SK-N-SH treated with all-trans-retinoic acid at 6 μM for 48 hours (cell line): ENCODE measurements at regions not wholly inside any gene's neighbourhood (a gene's known extent, or its start where the extent isn't known, plus 50 kb on each side); places are given as distances from the start of the nearest gene placed in this dataset.
"Not testable (repeated sequence)": the region's sequence is repeated elsewhere in the genome, so short reads cannot be mapped to it uniquely, and the experiment has no call there.

Source experiments
- ATAC-seq: fragments of 200-7000 bp; cut with Tn5 transposase; 3 replicates; pipeline ENCODE4 v1.9.1; 2020; ENCODE audit warnings: mild to moderate bottlenecking, moderate library complexity
- ARNTL ChIP-seq: fragments of 450-650 bp; formaldehyde crosslinking; IDR thresholded peaks from 2 replicates; pipeline ENCODE4 v1.5.0; 2020; ENCODE audit warnings: low read depth, mild to moderate bottlenecking, moderate library complexity, borderline replicate concordance
- BACH2 ChIP-seq: fragments of 250-450 bp; sonication (Bioruptor Pico); IDR thresholded peaks from 2 replicates; pipeline ENCODE4 v1.9.0; 2021; ENCODE audit warnings: mild to moderate bottlenecking, borderline replicate concordance
- CSDC2 ChIP-seq: fragments of 250-450 bp; sonication (Bioruptor Pico); IDR thresholded peaks from 2 replicates; pipeline ENCODE4 v1.5.0; 2020; ENCODE audit warnings: mild to moderate bottlenecking, moderate library complexity
- ESRRG ChIP-seq: fragments of 250-450 bp; sonication (Bioruptor Pico); IDR thresholded peaks from 2 replicates; pipeline ENCODE4 v1.6.1; 2021; ENCODE audit warnings: mild to moderate bottlenecking
- GLIS3 ChIP-seq: fragments of 250-450 bp; sonication (Bioruptor Pico); IDR thresholded peaks from 2 replicates; pipeline ENCODE4 v1.5.0; 2020; ENCODE audit warnings: mild to moderate bottlenecking, moderate library complexity
- PATZ1 ChIP-seq: fragments of 250-450 bp; sonication (Bioruptor Pico); IDR thresholded peaks from 2 replicates; pipeline ENCODE4 v1.8.0; 2020; ENCODE audit warnings: mild to moderate bottlenecking, moderate library complexity, borderline replicate concordance
- PPARA ChIP-seq: fragments of 250-450 bp; sonication (Bioruptor Pico); IDR thresholded peaks from 2 replicates; pipeline ENCODE4 v1.5.0; 2020; ENCODE audit warnings: mild to moderate bottlenecking, borderline replicate concordance
- RARB ChIP-seq: fragments of 250-450 bp; sonication (Bioruptor Pico); IDR thresholded peaks from 2 replicates; pipeline ENCODE4 v1.8.0; 2021; ENCODE audit warnings: mild to moderate bottlenecking, moderate library complexity
- SNAI2 ChIP-seq: fragments of 250-450 bp; sonication (Bioruptor Pico); IDR thresholded peaks from 2 replicates; pipeline ENCODE4 v1.5.0; 2020; ENCODE audit warnings: mild to moderate bottlenecking, moderate library complexity
- TCF4 ChIP-seq: fragments of 250-450 bp; sonication (Bioruptor Pico); IDR thresholded peaks from 2 replicates; pipeline ENCODE4 v1.8.0; 2021; ENCODE audit warnings: mild to moderate bottlenecking, moderate library complexity, borderline replicate concordance
- TOX ChIP-seq: fragments of 250-450 bp; sonication (Bioruptor Pico); IDR thresholded peaks from 2 replicates; pipeline ENCODE4 v1.8.0; 2021; ENCODE audit warnings: mild to moderate bottlenecking, moderate library complexity, borderline replicate concordance
- TSHZ2 ChIP-seq: fragments of 250-450 bp; sonication (Bioruptor Pico); IDR thresholded peaks from 2 replicates; pipeline ENCODE4 v1.5.0; 2020; ENCODE audit warnings: mild to moderate bottlenecking, moderate library complexity
- ZC3H10 ChIP-seq: fragments of 250-450 bp; sonication (Bioruptor Pico); IDR thresholded peaks from 2 replicates; pipeline ENCODE4 v1.5.1; 2021; ENCODE audit warnings: mild to moderate bottlenecking, moderate library complexity
- ZFP3 ChIP-seq: fragments of 250-450 bp; sonication (Bioruptor Pico); IDR thresholded peaks from 2 replicates; pipeline ENCODE4 v1.5.0; 2020; ENCODE audit warnings: mild to moderate bottlenecking, moderate library complexity
- ZNF565 ChIP-seq: fragments of 450-650 bp; formaldehyde crosslinking; conservative IDR thresholded peaks from 2 replicates; pipeline ENCODE4 v1.5.0; 2020; ENCODE audit warnings: low read depth, mild to moderate bottlenecking, moderate library complexity
- ZNF70 ChIP-seq: fragments of 450-650 bp; formaldehyde crosslinking; IDR thresholded peaks from 2 replicates; pipeline ENCODE4 v1.5.0; 2020; ENCODE audit warnings: mild to moderate bottlenecking, moderate library complexity
- ZNF8 ChIP-seq: fragments of 450-650 bp; formaldehyde crosslinking; IDR thresholded peaks from 2 replicates; pipeline ENCODE4 v1.5.0; 2020; ENCODE audit warnings: mild to moderate bottlenecking, moderate library complexity
- TF ChIP-seq, protein P1 (sequence below): fragments of 250-450 bp; sonication (Bioruptor Pico); IDR thresholded peaks from 2 replicates; pipeline ENCODE4 v1.5.1; 2021; ENCODE audit warnings: mild to moderate bottlenecking, moderate library complexity
- TF ChIP-seq, protein P2 (sequence below): fragments of 250-450 bp; sonication (Bioruptor Pico); IDR thresholded peaks from 2 replicates; pipeline ENCODE4 v1.8.0; 2021; ENCODE audit warnings: low read depth, mild to moderate bottlenecking, moderate library complexity, borderline replicate concordance

GRCh38 chr7:19339512-19339911 is 194.3 kb upstream of the FERD3L start:
- TF ChIP-seq ZNF565 (no peak), CSDC2 (CRISPR knock-in tag) (no peak), ZC3H10 (CRISPR knock-in tag) (no peak), PATZ1 (CRISPR knock-in tag) (no peak), ARNTL (CRISPR knock-in tag) (no peak), BACH2 (CRISPR knock-in tag) (no peak), ZFP3 (CRISPR knock-in tag) (no peak), ZNF8 (CRISPR knock-in tag) (no peak), SNAI2 (CRISPR knock-in tag) (no peak)
- no peak for ATAC-seq

- not testable (repeated sequence) for ATAC-seq
Observed at GRCh38 chr7:19338512-19338911, 193.3 kb upstream of the FERD3L start.

DNA sequence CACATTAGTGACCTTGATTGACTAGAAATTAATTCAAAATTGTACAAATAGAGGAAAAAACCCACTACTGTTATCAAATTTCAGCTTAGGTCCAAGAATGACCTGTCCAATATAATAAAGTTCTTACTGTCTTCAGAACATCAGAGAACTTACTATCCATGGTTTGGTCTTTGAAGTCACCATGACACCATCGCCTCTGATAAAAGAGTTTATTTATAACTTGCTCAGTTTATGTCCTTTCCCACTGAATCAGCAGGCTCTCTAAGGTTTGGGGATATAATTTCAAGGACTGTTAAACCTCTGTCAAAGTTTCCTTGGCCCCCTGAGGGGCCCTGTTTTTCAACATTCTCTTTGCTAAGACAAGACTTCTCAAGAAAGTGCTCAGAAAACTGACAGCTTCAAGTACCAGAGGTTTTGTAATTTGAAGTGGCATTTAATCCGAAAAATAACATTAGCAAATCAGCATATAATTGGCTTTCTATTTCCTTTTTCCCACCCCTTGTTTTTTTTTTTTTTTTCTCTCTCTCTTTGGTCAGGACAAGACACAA is 191.7 kb upstream of the FERD3L start:
- no peak for TF ChIP-seq BACH2 (CRISPR knock-in tag)
- no peak for TF ChIP-seq ZNF70 (CRISPR knock-in tag)
- TF ChIP-seq, protein P1, sequence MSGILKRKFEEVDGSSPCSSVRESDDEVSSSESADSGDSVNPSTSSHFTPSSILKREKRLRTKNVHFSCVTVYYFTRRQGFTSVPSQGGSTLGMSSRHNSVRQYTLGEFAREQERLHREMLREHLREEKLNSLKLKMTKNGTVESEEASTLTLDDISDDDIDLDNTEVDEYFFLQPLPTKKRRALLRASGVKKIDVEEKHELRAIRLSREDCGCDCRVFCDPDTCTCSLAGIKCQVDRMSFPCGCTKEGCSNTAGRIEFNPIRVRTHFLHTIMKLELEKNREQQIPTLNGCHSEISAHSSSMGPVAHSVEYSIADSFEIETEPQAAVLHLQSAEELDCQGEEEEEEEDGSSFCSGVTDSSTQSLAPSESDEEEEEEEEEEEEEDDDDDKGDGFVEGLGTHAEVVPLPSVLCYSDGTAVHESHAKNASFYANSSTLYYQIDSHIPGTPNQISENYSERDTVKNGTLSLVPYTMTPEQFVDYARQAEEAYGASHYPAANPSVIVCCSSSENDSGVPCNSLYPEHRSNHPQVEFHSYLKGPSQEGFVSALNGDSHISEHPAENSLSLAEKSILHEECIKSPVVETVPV, result no peak
- TF ChIP-seq TOX, result no peak
- ATAC-seq, result no peak

GRCh38 chr7:19333706-19334105 is 188.5 kb upstream of the FERD3L start:
- ATAC-seq, result no peak
- TF ChIP-seq, protein P2, sequence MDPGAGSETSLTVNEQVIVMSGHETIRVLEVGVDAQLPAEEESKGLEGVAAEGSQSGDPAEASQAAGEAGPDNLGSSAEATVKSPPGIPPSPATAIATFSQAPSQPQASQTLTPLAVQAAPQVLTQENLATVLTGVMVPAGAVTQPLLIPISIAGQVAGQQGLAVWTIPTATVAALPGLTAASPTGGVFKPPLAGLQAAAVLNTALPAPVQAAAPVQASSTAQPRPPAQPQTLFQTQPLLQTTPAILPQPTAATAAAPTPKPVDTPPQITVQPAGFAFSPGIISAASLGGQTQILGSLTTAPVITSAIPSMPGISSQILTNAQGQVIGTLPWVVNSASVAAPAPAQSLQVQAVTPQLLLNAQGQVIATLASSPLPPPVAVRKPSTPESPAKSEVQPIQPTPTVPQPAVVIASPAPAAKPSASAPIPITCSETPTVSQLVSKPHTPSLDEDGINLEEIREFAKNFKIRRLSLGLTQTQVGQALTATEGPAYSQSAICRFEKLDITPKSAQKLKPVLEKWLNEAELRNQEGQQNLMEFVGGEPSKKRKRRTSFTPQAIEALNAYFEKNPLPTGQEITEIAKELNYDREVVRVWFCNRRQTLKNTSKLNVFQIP, result no peak
- TF ChIP-seq PATZ1 (CRISPR knock-in tag) (no peak), TSHZ2 (CRISPR knock-in tag) (no peak), TOX (no peak), SNAI2 (CRISPR knock-in tag) (no peak), PPARA (no peak), ARNTL (CRISPR knock-in tag) (no peak)

- ATAC-seq, result no peak
- no peak for TF ChIP-seq TCF4 (CRISPR knock-in tag)
- TF ChIP-seq GLIS3 (CRISPR knock-in tag), result no peak
- no peak for TF ChIP-seq ZFP3 (CRISPR knock-in tag)
- no peak for TF ChIP-seq PPARA
- TF ChIP-seq RARB (CRISPR knock-in tag), result no peak
- TF ChIP-seq PATZ1 (CRISPR knock-in tag), result no peak
- TF ChIP-seq ZC3H10 (CRISPR knock-in tag), result no peak
- TF ChIP-seq, protein P2, result no peak
- no peak for TF ChIP-seq ESRRG (CRISPR knock-in tag)
- no peak for TF ChIP-seq ZNF565
Observed at GRCh38 chr7:19327018-19327417, 181.8 kb upstream of the FERD3L start.
